Esophagus muscularis mucosa (tissue), 4 donors: ENCODE measurements at regions not wholly inside any gene's neighbourhood (a gene's known extent, or its start where the extent isn't known, plus 50 kb on each side); places are given as distances from the start of the nearest gene placed in this dataset.

Source experiments
- DNase-seq: peaks from one replicate; pipeline ENCODE4 v3.0.0-alpha.2; 2017; ENCODE audit errors: extremely low spot score
- H3K27ac ChIP-seq, 4 donors: fragments of 200-600 bp; sonication (generic); replicated peaks in 1 of 4; 1 replicate in 3 of 4; 2 replicates in 1 of 4; pipeline ENCODE4 v1.5.1; 2016 to 2019; ENCODE audit warnings: mild to moderate bottlenecking in 1 of 4
- H3K27me3 ChIP-seq, 4 donors: fragments of 200-600 bp; sonication (generic); one replicate each; pipeline versions ENCODE4 v1.5.1 to v1.6.0; 2016 to 2019
- H3K36me3 ChIP-seq, 4 donors: fragments of 200-600 bp; sonication (generic); one replicate each; pipeline ENCODE4 v1.5.1; 2016 to 2019
- H3K4me1 ChIP-seq, 4 donors: fragments of 200-600 bp; sonication (generic); one replicate each; pipeline ENCODE4 v1.5.1; 2016 to 2019
- H3K4me3 ChIP-seq, 4 donors: fragments of 200-600 bp; sonication (generic); 1 replicate in 2 of 4; 2 replicates in 2 of 4; pipeline ENCODE4 v1.5.1; 2016 to 2019; ENCODE audit warnings: mild to moderate bottlenecking in 4 of 4, moderate library complexity in 1 of 4
- H3K9me3 ChIP-seq, 4 donors: fragments of 200-600 bp; sonication (generic); 1 replicate in 3 of 4; 2 replicates in 1 of 4; pipeline ENCODE4 v1.5.1; 2016 to 2019
- CTCF ChIP-seq, 3 experiments: fragments of 200-600 bp in 2 of 3; fragments of 450-650 bp in 1 of 3; sonication (generic) in 2 of 3; IDR thresholded peaks; one replicate each; pipeline ENCODE4 v1.5.1; 2017 to 2019; ENCODE audit warnings: antibody characterized with exemption in 3 of 3, mild to moderate bottlenecking in 2 of 3, moderate library complexity in 1 of 3
- EP300 ChIP-seq: sonication (generic); formaldehyde crosslinking; IDR thresholded peaks from one replicate; pipeline ENCODE4 v1.6.1; 2017; ENCODE audit warnings: antibody characterized with exemption
- POLR2A ChIP-seq: fragments of 450-650 bp; IDR thresholded peaks from one replicate; pipeline ENCODE4 v1.6.1; 2017; ENCODE audit warnings: antibody characterized with exemption, moderate library complexity, mild to moderate bottlenecking, low read depth
- POLR2AphosphoS5 ChIP-seq, 2 donors: sonication (generic); formaldehyde crosslinking; IDR thresholded peaks; one replicate each; pipeline ENCODE4 v1.6.1; 2017; ENCODE audit warnings: antibody characterized with exemption in 2 of 2
- WGBS: methylation state at CpG from one replicate; pipeline ENCODE4 v1.1.5; 2018; 5-methylcytosine and 5-hydroxymethylcytosine counted together
- intact Hi-C: fragments of 100-400 bp; cut with DNase I; formaldehyde crosslinking; loops from one replicate; pipeline ENCODE4 v1.15.1; 2023

GRCh38 chr2:145253492-145253891 is 733.6 kb upstream of the ZEB2 start:
- H3K4me1 ChIP-seq: no peaks in the 10 kb centered on the region
- WGBS: 97% methylated on average over 1 of the region's 1 CpG
- H3K36me3 ChIP-seq: no peaks in the 10 kb centered on the region
- no peaks in the 10 kb centered on the region for H3K9me3 ChIP-seq
- DNase-seq: no peak
- H3K4me3 ChIP-seq: no peak overlapping the region
- H3K27me3 ChIP-seq: no peaks in the 10 kb centered on the region
- intact Hi-C loops: no loop called here
- H3K27ac ChIP-seq: no peak overlapping the region
- no peak for TF ChIP-seq CTCF (IDR thresholded peaks at IDR 0.05)
- TF ChIP-seq POLR2A: no peak
- TF ChIP-seq EP300: no peak

- Histone ChIP-seq H3K27ac (no peak overlapping the region), H3K36me3 (no peaks in the 10 kb centered on the region), H3K9me3 (no peaks in the 10 kb centered on the region), H3K27me3 (no peaks in the 10 kb centered on the region), H3K4me3 (no peak overlapping the region), H3K4me1 (no peaks in the 10 kb centered on the region)
- WGBS: 74% methylated on average over 4 of the region's 4 CpGs
- TF ChIP-seq POLR2AphosphoS5 (IDR thresholded peaks at IDR 0.05): no peak
- no peak for TF ChIP-seq EP300
- no peak for TF ChIP-seq CTCF (IDR thresholded peaks at IDR 0.05)
- TF ChIP-seq POLR2A: no peak
- intact Hi-C loops: no loop called here
- DNase-seq: no peak
These were observed 725.5 kb upstream of the ZEB2 start for GRCh38 chr2:145245268-145245870.

GRCh38 chr2:145235312-145235711 is 715.4 kb upstream of the ZEB2 start:
- Histone ChIP-seq H3K9me3 (no peaks in the 10 kb centered on the region), H3K27me3 (no peaks in the 10 kb centered on the region), H3K36me3 (no peaks in the 10 kb centered on the region), H3K4me3 (no peak overlapping the region), H3K27ac (no peak overlapping the region), H3K4me1 (no peaks in the 10 kb centered on the region)
- WGBS: 88% methylated on average over 2 of the region's 2 CpGs
- no peak for TF ChIP-seq POLR2AphosphoS5 (IDR thresholded peaks at IDR 0.05)
- no peak for TF ChIP-seq CTCF (IDR thresholded peaks at IDR 0.05)
- no peak for DNase-seq
- intact Hi-C loops: no loop called here

- Histone ChIP-seq H3K9me3 (no peaks in the 10 kb centered on the region), H3K4me1 (no peaks in the 10 kb centered on the region), H3K4me3 (no peak overlapping the region), H3K27me3 (no peaks in the 10 kb centered on the region), H3K36me3 (no peaks in the 10 kb centered on the region), H3K27ac (no peak overlapping the region)
- no peak for TF ChIP-seq POLR2A
- TF ChIP-seq POLR2AphosphoS5 (IDR thresholded peaks at IDR 0.05): no peak
- no peak for TF ChIP-seq CTCF (IDR thresholded peaks at IDR 0.05)
- TF ChIP-seq EP300: no peak
- 60% methylated on average over 3 of the region's 3 CpGs for WGBS
- intact Hi-C loops: no loop called here
- DNase-seq: no peak
These were observed 710.6 kb upstream of the ZEB2 start for GRCh38 chr2:145230546-145230945.

GRCh38 chr2:145228506-145228905 is 708.6 kb upstream of the ZEB2 start:
- Histone ChIP-seq H3K9me3 (no peaks in the 10 kb centered on the region), H3K36me3 (no peaks in the 10 kb centered on the region), H3K4me1 (no peaks in the 10 kb centered on the region), H3K4me3 (no peak overlapping the region), H3K27me3 (no peaks in the 10 kb centered on the region), H3K27ac (no peak overlapping the region)
- TF ChIP-seq POLR2A (no peak), POLR2AphosphoS5 (IDR thresholded peaks at IDR 0.05) (no peak), EP300 (no peak), CTCF (IDR thresholded peaks at IDR 0.05) (no peak)
- no peak for DNase-seq
- 77% methylated on average over 5 of the region's 5 CpGs for WGBS
- intact Hi-C loops: no loop called here
